HepG2 (cell line): ENCODE measurements at regions not wholly inside any gene's neighbourhood (a gene's known extent, or its start where the extent isn't known, plus 50 kb on each side); places are given as distances from the start of the nearest gene placed in this dataset.

Experiments used
- ATAC-seq: fragments of 200-7000 bp; cut with Tn5 transposase; 3 replicates; pipeline ENCODE4 v1.9.1; 2020; ENCODE audit warnings: mild to moderate bottlenecking, moderate library complexity
- BruUV-seq: library from RNA; stranded (reverse); fragments of 400-500 nt; replicated peaks from 2 replicates; lab custom pipeline; 2021; lab: Mats Ljungman, UMichigan
- CTCF ChIA-PET: fragments of 300-600 bp; formaldehyde crosslinking; extraction: SDS; loops from one replicate; lab custom pipeline; 2021; ENCODE audit warnings: low total read pairs, inconsistent platforms, low intra/inter-chr PET ratio; lab: Yijun Ruan, JAX
- POLR2A ChIA-PET: fragments of 350-600 bp; sonication (Branson Sonifier 250); formaldehyde crosslinking; loops from one replicate; lab custom pipeline; 2020; ENCODE audit warnings: antibody characterized with exemption, inconsistent platforms; lab: Yijun Ruan, JAX
- DNase-seq: peaks from one replicate; pipeline ENCODE4 v3.0.0-alpha.2; 2015; ENCODE audit warnings: low spot score
- FAIRE-seq: peaks from 3 replicates; lab custom pipeline; 2011; peaks lifted over from hg19 to GRCh38; lab: Jason Lieb, UNC
- H2AFZ ChIP-seq: one replicate; pipeline ENCODE4 v1.6.1; 2011; ENCODE audit warnings: low read length, inconsistent platforms
- H3K27ac ChIP-seq: fragments of 300-600 bp; 3 replicates; pipeline ENCODE4 v1.8.0; 2011; ENCODE audit warnings: mixed run types, mild to moderate bottlenecking, mixed read lengths, low read length, inconsistent platforms; ENCODE audit not compliant: insufficient read depth; ENCODE audit errors: extremely low read length
- H3K27me3 ChIP-seq, 2 experiments: fragments of 200-600 bp in 1 of 2; 2 replicates in 1 of 2; 3 replicates in 1 of 2; pipeline versions ENCODE4 v1.6.0 to v1.8.0; 2011; ENCODE audit warnings: low read length in 2 of 2, mild to moderate bottlenecking in 2 of 2, moderate library complexity in 2 of 2, inconsistent platforms in 1 of 2; ENCODE audit not compliant: insufficient read depth in 2 of 2, control insufficient read depth in 1 of 2
- H3K36me3 ChIP-seq, 2 experiments: fragments of 200-600 bp in 1 of 2; replicated peaks in 1 of 2; 2 replicates in 1 of 2; 3 replicates in 1 of 2; pipeline versions ENCODE4 v1.5.1 to v1.8.0; 2011; ENCODE audit warnings: low read length in 2 of 2, inconsistent platforms in 1 of 2; ENCODE audit not compliant: insufficient read depth in 2 of 2, control insufficient read depth in 1 of 2
- H3K4me1 ChIP-seq: 2 replicates; pipeline ENCODE4 v1.5.1; 2012; ENCODE audit warnings: low read length, inconsistent platforms; ENCODE audit not compliant: insufficient read depth
- H3K4me2 ChIP-seq: 2 replicates; pipeline ENCODE4 v1.6.0; 2011; ENCODE audit warnings: low read depth, low read length, inconsistent platforms
- H3K4me3 ChIP-seq, 3 experiments: fragments of 200-600 bp in 1 of 3; sonication (generic), shearing (Covaris generic) in 1 of 3; replicated peaks in 1 of 3; 2 replicates each; pipeline ENCODE4 v1.5.1; 2011 to 2016; ENCODE audit warnings: low read length in 3 of 3, inconsistent platforms in 2 of 3, low read depth in 2 of 3, mild to moderate bottlenecking in 2 of 3, control low read depth in 1 of 3, mixed read lengths in 1 of 3; ENCODE audit not compliant: insufficient read depth in 1 of 3
- H3K79me2 ChIP-seq: one replicate; pipeline ENCODE4 v1.6.1; 2011; ENCODE audit warnings: low read length, inconsistent platforms; ENCODE audit not compliant: insufficient read depth
- H3K9ac ChIP-seq: 2 replicates; pipeline ENCODE4 v1.6.0; 2011; ENCODE audit warnings: mild to moderate bottlenecking, low read depth, low read length, inconsistent platforms; ENCODE audit not compliant: insufficient read depth
- H3K9me3 ChIP-seq: 2 replicates; pipeline ENCODE4 v1.5.1; 2012; ENCODE audit warnings: mild to moderate bottlenecking, low read length
- H4K20me1 ChIP-seq: 2 replicates; pipeline ENCODE4 v1.6.0; 2011; ENCODE audit warnings: inconsistent platforms, mild to moderate bottlenecking, low read length, moderate library complexity; ENCODE audit not compliant: insufficient read depth
- CHD2 ChIP-seq: IDR thresholded peaks from 2 replicates; pipeline ENCODE4 v1.6.1; 2011; ENCODE audit warnings: low read depth, low read length, improper control_type of control experiment
- GTF3A ChIP-seq: sonication (generic); formaldehyde crosslinking; conservative IDR thresholded peaks from 2 replicates; pipeline ENCODE4 v1.4.0; 2020; ENCODE audit warnings: mild to moderate bottlenecking, missing genetic modification reagents
- MATR3 ChIP-seq: sonication (generic); formaldehyde crosslinking; IDR thresholded peaks from 2 replicates; pipeline ENCODE4 v1.4.0; 2020; ENCODE audit warnings: missing genetic modification reagents
- MEF2D ChIP-seq: sonication (generic); formaldehyde crosslinking; IDR thresholded peaks from 2 replicates; pipeline ENCODE4 v1.5.1; 2020; ENCODE audit warnings: mild to moderate bottlenecking, missing genetic modification reagents
- MEIS2 ChIP-seq: sonication (generic); formaldehyde crosslinking; IDR thresholded peaks from 2 replicates; pipeline ENCODE4 v1.9.0; 2021; ENCODE audit warnings: mild to moderate bottlenecking, missing genetic modification reagents
- U2AF1 ChIP-seq: fragments of 200-400 bp; formaldehyde crosslinking; optimal IDR thresholded peaks from 2 replicates; pipeline ENCODE3; 2017; ENCODE audit warnings: mild to moderate bottlenecking, low read depth, low read length
- ZEB1 ChIP-seq: IDR thresholded peaks from 2 replicates; pipeline ENCODE4 v1.6.1; 2012; ENCODE audit warnings: mild to moderate bottlenecking, low read depth, inconsistent platforms; ENCODE audit not compliant: insufficient replicate concordance
- ZNF629 ChIP-seq: sonication (generic); formaldehyde crosslinking; conservative IDR thresholded peaks from 2 replicates; pipeline ENCODE4 v1.5.0; 2020; ENCODE audit warnings: missing genetic modification reagents
- ZNF709 ChIP-seq: sonication (generic); formaldehyde crosslinking; IDR thresholded peaks from 2 replicates; pipeline ENCODE4 v1.5.0; 2020; ENCODE audit warnings: mild to moderate bottlenecking, missing genetic modification reagents
- ZNF883 ChIP-seq: sonication (generic); formaldehyde crosslinking; IDR thresholded peaks from 2 replicates; pipeline ENCODE4 v1.5.1; 2020; ENCODE audit warnings: mild to moderate bottlenecking, missing genetic modification reagents; ENCODE audit errors: not compliant biosample characterization
- WGBS: methylation state at CpG from one replicate; pipeline ENCODE4 v1.1.6; 2017; ENCODE audit warnings: low lambda C conversion rate; 5-methylcytosine and 5-hydroxymethylcytosine counted together
- in situ Hi-C: cut with HindIII; loops from 2 replicates; pipeline ENCODE4 v1.10.0; 2017; ENCODE audit warnings: low pct_unique_long_range_greater_than_20kb; ENCODE audit not compliant: extremely low pct_ligation_motif_present
- intact Hi-C: fragments of 100-400 bp; cut with micrococcal nuclease; formaldehyde crosslinking; loops from one replicate; pipeline ENCODE4 v1.10.0; 2022; ENCODE audit not compliant: unreplicated experiment
- TF ChIP-seq, protein P1 (sequence below): IDR thresholded peaks from 2 replicates; pipeline ENCODE4 v1.6.1; 2012; ENCODE audit warnings: inconsistent platforms
- TF ChIP-seq, protein P2 (sequence below), 2 experiments: sonication (generic) in 1 of 2; formaldehyde crosslinking in 1 of 2; IDR thresholded peaks; 2 replicates each; pipeline versions ENCODE4 v1.6.1 to v1.9.0; 2014 to 2022; ENCODE audit warnings: antibody characterized with exemption in 1 of 2, borderline replicate concordance in 1 of 2, inconsistent platforms in 1 of 2, low read depth in 1 of 2, missing genetic modification reagents in 1 of 2
- TF ChIP-seq, protein P3 (sequence below): sonication (generic); formaldehyde crosslinking; IDR thresholded peaks from 2 replicates; pipeline ENCODE4 v1.4.0; 2020; ENCODE audit warnings: mild to moderate bottlenecking, missing genetic modification reagents, borderline replicate concordance
- TF ChIP-seq, protein P4 (sequence below): sonication (generic); formaldehyde crosslinking; IDR thresholded peaks from 2 replicates; pipeline ENCODE4 v1.4.0; 2020; ENCODE audit warnings: mild to moderate bottlenecking, missing genetic modification reagents

DNA sequence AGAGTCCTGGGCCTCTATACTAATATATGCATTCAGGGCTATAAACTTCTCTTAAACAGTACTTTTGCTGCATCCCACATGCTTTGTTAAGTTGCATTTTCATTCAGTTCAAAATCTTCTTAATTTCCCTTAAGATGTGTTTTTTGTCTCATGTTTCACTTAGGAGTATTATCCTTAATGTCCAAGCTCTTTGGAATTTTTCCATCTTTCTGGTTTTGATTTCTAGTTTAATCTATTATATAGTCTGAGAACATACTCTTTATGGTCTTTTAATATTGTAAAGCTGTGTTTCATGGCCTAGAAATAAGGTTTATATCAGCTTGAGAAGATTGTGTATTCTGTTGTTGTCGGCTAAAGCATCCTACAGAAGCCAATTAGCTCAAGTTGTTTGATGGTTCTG, 1041.8 kb downstream of the PLA2G4A start:
- TF ChIP-seq, protein P1, sequence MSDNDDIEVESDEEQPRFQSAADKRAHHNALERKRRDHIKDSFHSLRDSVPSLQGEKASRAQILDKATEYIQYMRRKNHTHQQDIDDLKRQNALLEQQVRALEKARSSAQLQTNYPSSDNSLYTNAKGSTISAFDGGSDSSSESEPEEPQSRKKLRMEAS, result no peak
- TF ChIP-seq, protein P2, sequence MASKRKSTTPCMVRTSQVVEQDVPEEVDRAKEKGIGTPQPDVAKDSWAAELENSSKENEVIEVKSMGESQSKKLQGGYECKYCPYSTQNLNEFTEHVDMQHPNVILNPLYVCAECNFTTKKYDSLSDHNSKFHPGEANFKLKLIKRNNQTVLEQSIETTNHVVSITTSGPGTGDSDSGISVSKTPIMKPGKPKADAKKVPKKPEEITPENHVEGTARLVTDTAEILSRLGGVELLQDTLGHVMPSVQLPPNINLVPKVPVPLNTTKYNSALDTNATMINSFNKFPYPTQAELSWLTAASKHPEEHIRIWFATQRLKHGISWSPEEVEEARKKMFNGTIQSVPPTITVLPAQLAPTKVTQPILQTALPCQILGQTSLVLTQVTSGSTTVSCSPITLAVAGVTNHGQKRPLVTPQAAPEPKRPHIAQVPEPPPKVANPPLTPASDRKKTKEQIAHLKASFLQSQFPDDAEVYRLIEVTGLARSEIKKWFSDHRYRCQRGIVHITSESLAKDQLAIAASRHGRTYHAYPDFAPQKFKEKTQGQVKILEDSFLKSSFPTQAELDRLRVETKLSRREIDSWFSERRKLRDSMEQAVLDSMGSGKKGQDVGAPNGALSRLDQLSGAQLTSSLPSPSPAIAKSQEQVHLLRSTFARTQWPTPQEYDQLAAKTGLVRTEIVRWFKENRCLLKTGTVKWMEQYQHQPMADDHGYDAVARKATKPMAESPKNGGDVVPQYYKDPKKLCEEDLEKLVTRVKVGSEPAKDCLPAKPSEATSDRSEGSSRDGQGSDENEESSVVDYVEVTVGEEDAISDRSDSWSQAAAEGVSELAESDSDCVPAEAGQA (IDR thresholded peaks at IDR 0.05; ENCODE audit: low read depth), result no peak
- TF ChIP-seq, protein P2 (CRISPR knock-in tag; IDR thresholded peaks at IDR 0.05; ENCODE audit: borderline replicate concordance), result no peak
- TF ChIP-seq ZNF709 (no peak), ZEB1 (no peak), U2AF1 (no peak), MATR3 (CRISPR knock-in tag) (no peak), GTF3A (CRISPR knock-in tag) (no peak), MEIS2 (CRISPR knock-in tag) (no peak), ZNF629 (no peak), MEF2D (CRISPR knock-in tag) (no peak), CHD2 (no peak), ZNF883 (CRISPR knock-in tag) (no peak)
- TF ChIP-seq, protein P3, sequence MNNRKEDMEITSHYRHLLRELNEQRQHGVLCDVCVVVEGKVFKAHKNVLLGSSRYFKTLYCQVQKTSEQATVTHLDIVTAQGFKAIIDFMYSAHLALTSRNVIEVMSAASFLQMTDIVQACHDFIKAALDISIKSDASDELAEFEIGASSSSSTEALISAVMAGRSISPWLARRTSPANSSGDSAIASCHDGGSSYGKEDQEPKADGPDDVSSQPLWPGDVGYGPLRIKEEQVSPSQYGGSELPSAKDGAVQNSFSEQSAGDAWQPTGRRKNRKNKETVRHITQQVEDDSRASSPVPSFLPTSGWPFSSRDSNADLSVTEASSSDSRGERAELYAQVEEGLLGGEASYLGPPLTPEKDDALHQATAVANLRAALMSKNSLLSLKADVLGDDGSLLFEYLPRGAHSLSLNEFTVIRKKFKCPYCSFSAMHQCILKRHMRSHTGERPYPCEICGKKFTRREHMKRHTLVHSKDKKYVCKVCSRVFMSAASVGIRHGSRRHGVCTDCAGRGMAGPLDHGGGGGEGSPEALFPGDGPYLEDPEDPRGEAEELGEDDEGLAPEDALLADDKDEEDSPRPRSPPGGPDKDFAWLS (CRISPR knock-in tag), result no peak
- TF ChIP-seq, protein P4, sequence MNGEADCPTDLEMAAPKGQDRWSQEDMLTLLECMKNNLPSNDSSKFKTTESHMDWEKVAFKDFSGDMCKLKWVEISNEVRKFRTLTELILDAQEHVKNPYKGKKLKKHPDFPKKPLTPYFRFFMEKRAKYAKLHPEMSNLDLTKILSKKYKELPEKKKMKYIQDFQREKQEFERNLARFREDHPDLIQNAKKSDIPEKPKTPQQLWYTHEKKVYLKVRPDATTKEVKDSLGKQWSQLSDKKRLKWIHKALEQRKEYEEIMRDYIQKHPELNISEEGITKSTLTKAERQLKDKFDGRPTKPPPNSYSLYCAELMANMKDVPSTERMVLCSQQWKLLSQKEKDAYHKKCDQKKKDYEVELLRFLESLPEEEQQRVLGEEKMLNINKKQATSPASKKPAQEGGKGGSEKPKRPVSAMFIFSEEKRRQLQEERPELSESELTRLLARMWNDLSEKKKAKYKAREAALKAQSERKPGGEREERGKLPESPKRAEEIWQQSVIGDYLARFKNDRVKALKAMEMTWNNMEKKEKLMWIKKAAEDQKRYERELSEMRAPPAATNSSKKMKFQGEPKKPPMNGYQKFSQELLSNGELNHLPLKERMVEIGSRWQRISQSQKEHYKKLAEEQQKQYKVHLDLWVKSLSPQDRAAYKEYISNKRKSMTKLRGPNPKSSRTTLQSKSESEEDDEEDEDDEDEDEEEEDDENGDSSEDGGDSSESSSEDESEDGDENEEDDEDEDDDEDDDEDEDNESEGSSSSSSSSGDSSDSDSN (CRISPR knock-in tag), result no peak
- no peak for ATAC-seq
- no peaks in the 10 kb centered on the region for H3K4me1 ChIP-seq
- in situ Hi-C loops (no loop called here), intact Hi-C loops (no loop called here)
- no peak overlapping the region for H3K9ac ChIP-seq
- ChIA-PET CTCF (no interaction called here), POLR2A (no interaction called here)
- BruUV-seq, result no TSS peak
- no peak for DNase-seq
- H4K20me1 ChIP-seq, result no peaks in the 10 kb centered on the region
- WGBS, result 0% methylated on average over 1 of the region's 1 CpG
- H3K27me3 ChIP-seq, result no peaks in the 10 kb centered on the region
- H3K79me2 ChIP-seq, result no peaks in the 10 kb centered on the region
- FAIRE-seq, result no peak
- no peak overlapping the region for H3K4me3 ChIP-seq
- H3K9me3 ChIP-seq, result no peaks in the 10 kb centered on the region
- no peaks in the 10 kb centered on the region for H3K36me3 ChIP-seq
- no peak overlapping the region for H3K4me2 ChIP-seq
- H2AFZ ChIP-seq, result no peak overlapping the region
- H3K27ac ChIP-seq, result no peak overlapping the region
